Stimulated activated CD4-positive, alpha-beta T cell treated with anti-CD3 and anti-CD28 coated beads, Interleukin-2, amount 100 ng/mL, for 48 hours (primary cell): ENCODE measurements at regions not wholly inside any gene's neighbourhood (a gene's known extent, or its start where the extent isn't known, plus 50 kb on each side); places are given as distances from the start of the nearest gene placed in this dataset.
"Not testable (repeated sequence)": the region's sequence is repeated elsewhere in the genome, so short reads cannot be mapped to it uniquely, and the experiment has no call there.

Source experiments
- DNase-seq, 2 donors: peaks; one replicate each; pipeline ENCODE4 v3.0.0-alpha.2; 2020

- no peak for DNase-seq
These were observed 420.5 kb upstream of the CD180 start for GRCh38 chr5:67617051-67617450.

GRCh38 chr5:67612961-67613360 is 416.4 kb upstream of the CD180 start:
- DNase-seq = no peak

GRCh38 chr5:67610186-67610912 is 413.8 kb upstream of the CD180 start:
- DNase-seq = no peak

- no peak for DNase-seq
These were observed 411.4 kb upstream of the CD180 start for GRCh38 chr5:67607958-67608357.

GRCh38 chr5:67606586-67606947 is 410.0 kb upstream of the CD180 start:
- DNase-seq = no peak

- DNase-seq = no peak
These were observed 409.4 kb upstream of the CD180 start for GRCh38 chr5:67605730-67606585.

GRCh38 chr5:67591491-67591890 is 394.9 kb upstream of the CD180 start:
- no peak for DNase-seq

- DNase-seq = no peak
These were observed 391.8 kb upstream of the CD180 start for GRCh38 chr5:67588389-67588788.

GRCh38 chr5:67581203-67581602 is 384.6 kb upstream of the CD180 start:
- no peak for DNase-seq

- DNase-seq = no peak
These were observed 381.4 kb upstream of the CD180 start for GRCh38 chr5:67578011-67578410.

- DNase-seq = no peak
These were observed 380.8 kb upstream of the CD180 start for GRCh38 chr5:67577424-67577823.

GRCh38 chr5:67576112-67576511 is 379.5 kb upstream of the CD180 start:
- DNase-seq = no peak

GRCh38 chr5:67575087-67575486 is 378.5 kb upstream of the CD180 start:
- DNase-seq = no peak

- DNase-seq = no peak
These were observed 364.7 kb upstream of the CD180 start for GRCh38 chr5:67561151-67561932.

- DNase-seq = no peak
These were observed 356.2 kb upstream of the CD180 start for GRCh38 chr5:67552773-67553172.

GRCh38 chr5:67549947-67550346 is 353.3 kb upstream of the CD180 start:
- no peak for DNase-seq

GRCh38 chr5:67549296-67549618 is 352.7 kb upstream of the CD180 start:
- no peak for DNase-seq

GRCh38 chr5:67548520-67549295 is 352.1 kb upstream of the CD180 start:
- no peak for DNase-seq

- no peak for DNase-seq
These were observed 351.1 kb upstream of the CD180 start for GRCh38 chr5:67547682-67548081.

- not testable (repeated sequence) for DNase-seq
These were observed 348.3 kb upstream of the CD180 start for GRCh38 chr5:67544942-67545341.

- DNase-seq = no peak
These were observed 347.2 kb upstream of the CD180 start for GRCh38 chr5:67543720-67544270.

- DNase-seq = no peak
These were observed 345.9 kb upstream of the CD180 start for GRCh38 chr5:67542479-67542878.

GRCh38 chr5:67541875-67542274 is 345.3 kb upstream of the CD180 start:
- no peak for DNase-seq
